T-helper 2 cell (primary cell): ENCODE measurements at regions not wholly inside any gene's neighbourhood (a gene's known extent, or its start where the extent isn't known, plus 50 kb on each side); places are given as distances from the start of the nearest gene placed in this dataset.
A peak's percentile ranks its signal among the peaks of the same experiment; 100 is the strongest.

ENCODE experiments used
- DNase-seq, 5 experiments: peaks; one replicate each; pipeline versions ENCODE4 v3.0.0 to v3.0.0-alpha.2; 2012 to 2022

DNA sequence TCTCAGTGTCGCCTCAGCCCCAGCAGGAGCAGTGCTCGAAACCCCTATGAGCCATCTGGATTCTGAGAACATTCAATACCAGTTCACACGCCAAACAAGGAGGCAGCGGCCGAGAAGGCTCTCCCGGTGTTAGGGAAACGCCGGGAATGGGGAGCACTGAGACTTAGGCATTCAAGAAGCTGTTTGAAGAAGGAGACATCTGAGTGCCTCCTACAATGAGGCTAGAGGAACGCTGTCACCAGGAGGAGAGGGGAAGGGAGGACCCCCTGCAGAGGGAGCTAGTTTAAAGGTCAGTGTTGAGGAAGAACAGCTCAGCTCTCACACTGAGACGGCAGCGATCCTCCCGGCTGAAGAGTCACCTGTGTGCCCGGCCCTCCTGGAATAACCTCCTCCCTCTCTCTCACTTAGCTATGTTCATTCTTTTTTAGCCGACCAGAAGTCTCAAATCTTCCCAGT, 69.9 kb downstream of the SERPINA3 start:
- no peak for DNase-seq

GRCh38 chr14:94681300-94682060, 69.3 kb downstream of the SERPINA3 start:
- DNase-seq, result peak in 1 of 5 experiments; percentile 16

DNA sequence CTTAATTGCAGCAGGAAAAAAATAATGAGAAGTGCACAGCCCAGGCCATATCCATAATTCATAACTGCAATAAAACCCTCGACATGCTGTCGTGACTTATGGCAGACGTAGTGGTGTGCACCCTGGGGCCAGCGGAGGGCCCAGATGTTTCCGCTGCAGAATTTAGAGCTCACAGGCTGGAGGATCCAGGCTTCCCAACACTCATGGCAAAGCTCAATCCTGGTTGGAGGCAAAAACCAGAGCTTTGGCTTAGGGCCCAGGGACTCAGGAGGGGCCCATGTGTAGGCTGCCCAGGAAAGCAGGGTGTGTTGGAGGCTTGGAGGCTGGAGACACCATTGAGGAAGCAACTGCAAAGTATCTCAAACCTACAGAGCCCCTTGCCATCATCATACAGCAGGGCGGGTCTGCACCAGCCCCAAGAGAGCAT, 68.7 kb downstream of the SERPINA3 start:
- DNase-seq, result no peak

- no peak for DNase-seq
Measured at GRCh38 chr14:94679937-94680861, 68.0 kb downstream of the SERPINA3 start.

GRCh38 chr14:94679106-94679810, 67.1 kb downstream of the SERPINA3 start:
- no peak for DNase-seq

DNA sequence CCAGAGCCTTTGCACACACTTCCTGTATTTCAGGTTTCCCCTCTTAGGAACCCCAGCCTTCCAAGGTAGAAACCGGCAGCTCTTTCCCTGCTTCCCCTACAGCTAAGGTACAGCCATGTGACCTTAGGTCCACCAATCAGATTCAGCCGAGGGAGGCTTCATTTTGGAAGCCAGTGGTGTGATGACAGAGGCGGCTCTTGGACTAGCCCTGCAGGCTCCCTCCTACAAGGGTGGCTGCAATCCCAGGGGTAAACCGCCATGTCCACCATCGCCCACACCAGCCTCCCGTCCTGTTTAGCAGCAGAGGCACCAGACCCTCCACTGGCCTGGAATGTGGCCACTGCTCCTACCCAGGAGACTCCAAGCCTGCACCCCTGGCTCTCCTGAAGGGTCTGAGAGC, 65.6 kb downstream of the SERPINA3 start:
- no peak for DNase-seq

GRCh38 chr14:94677213-94677612, 65.0 kb downstream of the SERPINA3 start:
- DNase-seq, result no peak

GRCh38 chr14:94676495-94677185, 64.4 kb downstream of the SERPINA3 start:
- DNase-seq, result no peak

- no peak for DNase-seq
Measured at GRCh38 chr14:94675036-94675435, 62.8 kb downstream of the SERPINA3 start.

- no peak for DNase-seq
Measured at GRCh38 chr14:94673781-94674231, 61.6 kb downstream of the SERPINA3 start.
